ENCODE measurements at regions not wholly inside any gene's neighbourhood (a gene's known extent, or its start where the extent isn't known, plus 50 kb on each side); places are given as distances from the start of the nearest gene placed in this dataset.
A peak's percentile ranks its signal among the peaks of the same experiment; 100 is the strongest.

DNA sequence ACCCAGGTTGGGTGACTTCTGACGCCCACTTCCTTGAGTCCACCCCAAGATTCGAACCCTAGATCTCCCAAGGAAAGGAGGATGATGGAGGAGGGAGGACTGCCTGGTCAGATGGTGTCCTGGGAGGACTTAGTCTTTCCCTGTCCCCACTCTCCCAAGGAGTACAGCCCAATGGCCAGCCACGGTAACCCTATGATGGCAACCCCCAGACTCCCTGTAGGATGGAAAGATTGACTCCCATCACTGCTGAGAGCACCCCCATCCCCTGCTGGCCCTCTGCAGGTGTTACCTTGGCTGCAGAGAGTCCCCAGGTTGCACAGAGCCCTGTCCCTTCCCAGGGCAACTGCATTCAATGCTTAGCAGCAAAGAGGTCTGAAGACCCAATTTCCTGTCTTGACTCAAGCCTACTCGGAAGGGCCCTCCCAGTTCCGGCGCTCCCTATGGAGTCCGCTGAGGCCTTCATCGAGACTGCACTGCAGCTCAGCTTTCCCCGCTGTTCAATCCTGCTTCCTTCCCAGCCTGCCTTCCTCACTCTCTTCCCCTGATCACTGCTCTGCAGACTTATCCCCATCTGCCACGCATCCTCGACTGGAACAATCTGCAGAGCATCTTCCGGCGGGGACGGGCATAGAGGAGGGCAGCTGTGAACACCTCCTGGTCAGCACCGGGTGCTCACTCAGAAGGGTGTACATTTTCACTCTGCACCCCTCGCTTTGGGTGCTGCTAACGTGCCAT lies 50.8 kb upstream of the OCM2 start:
- no peak for DNase-seq (ENCODE audit: low read depth)

DNA sequence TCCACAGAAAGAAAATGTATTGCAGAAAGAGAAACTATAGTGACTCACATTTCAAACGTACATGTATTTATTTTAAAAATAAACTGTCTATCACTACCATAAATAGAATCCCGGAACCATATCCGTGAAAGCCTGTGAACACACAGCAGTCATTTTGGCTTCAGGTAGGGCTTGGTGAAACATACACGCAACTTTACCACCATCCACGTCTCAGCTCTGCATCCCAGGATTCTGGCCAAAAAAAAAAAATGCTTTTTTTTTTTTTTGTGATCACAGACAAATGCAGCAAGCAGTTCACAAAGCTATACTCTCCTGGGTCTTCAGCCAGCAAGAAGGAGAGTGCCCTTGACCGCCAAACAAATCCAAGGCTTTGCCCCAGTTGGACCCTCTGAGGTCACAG lies 56.8 kb upstream of the OCM2 start:
- no peak for DNase-seq (ENCODE audit: low read depth)

DNA sequence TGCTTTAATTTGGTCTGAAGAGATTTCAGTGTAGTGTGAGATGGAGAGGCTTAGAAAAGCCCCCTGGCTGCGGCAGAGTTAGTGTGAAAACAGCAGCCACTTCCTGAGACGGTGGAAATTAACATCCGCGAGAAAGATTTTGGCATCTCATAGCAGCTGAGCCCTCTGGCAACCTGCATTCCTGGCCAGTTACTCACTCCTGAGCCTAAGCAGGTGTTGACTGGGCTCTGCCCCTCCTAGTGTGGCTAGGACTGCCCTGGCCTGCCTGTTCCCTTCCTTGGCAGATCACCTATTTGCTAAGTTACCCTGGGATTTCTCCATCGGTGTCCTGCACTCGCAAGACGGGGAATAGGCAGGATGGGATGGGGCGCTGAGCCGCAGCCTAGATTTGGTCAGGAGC lies 57.6 kb upstream of the LMTK2 start:
- no peak for DNase-seq (ENCODE audit: low read depth)

GRCh38 chr7:98051118-98051744 lies 55.4 kb upstream of the LMTK2 start:
- DNase-seq (ENCODE audit: low read depth): peak; percentile 14

GRCh38 chr7:98054585-98054984 lies 52.1 kb upstream of the LMTK2 start:
- no peak for DNase-seq (ENCODE audit: low read depth)

- DNase-seq (ENCODE audit: low read depth): no peak
Measured at GRCh38 chr7:98056580-98056979, 50.1 kb upstream of the LMTK2 start.
